GM23338 (cell line): ENCODE measurements at regions not wholly inside any gene's neighbourhood (a gene's known extent, or its start where the extent isn't known, plus 50 kb on each side); places are given as distances from the start of the nearest gene placed in this dataset.

Experiments used
- EZH2 ChIP-seq: fragments of 200-600 bp; sonication (generic); IDR thresholded peaks from one replicate; pipeline ENCODE4 v1.8.0; 2017; ENCODE audit warnings: antibody characterized with exemption, mild to moderate bottlenecking, low read depth; ENCODE audit not compliant: unreplicated experiment
- EZH2phosphoT487 ChIP-seq: fragments of 200-600 bp; sonication (generic); IDR thresholded peaks from one replicate; pipeline ENCODE4 v1.8.1; 2018; ENCODE audit warnings: antibody characterized with exemption; ENCODE audit not compliant: unreplicated experiment
- TF ChIP-seq, protein P1 (sequence below), 2 experiments: fragments of 200-600 bp in 1 of 2; sonication (generic) in 1 of 2; conservative IDR thresholded peaks; 2 replicates each; pipeline versions ENCODE4 v1.5.1 to v1.6.1; 2016 to 2017; ENCODE audit warnings: antibody characterized with exemption in 2 of 2, low read depth in 2 of 2, mild to moderate bottlenecking in 2 of 2, moderate library complexity in 1 of 2
- TF ChIP-seq, protein P2 (sequence below): IDR thresholded peaks from one replicate; pipeline ENCODE4 v1.6.1; 2018; ENCODE audit warnings: antibody characterized with exemption; ENCODE audit not compliant: unreplicated experiment

DNA sequence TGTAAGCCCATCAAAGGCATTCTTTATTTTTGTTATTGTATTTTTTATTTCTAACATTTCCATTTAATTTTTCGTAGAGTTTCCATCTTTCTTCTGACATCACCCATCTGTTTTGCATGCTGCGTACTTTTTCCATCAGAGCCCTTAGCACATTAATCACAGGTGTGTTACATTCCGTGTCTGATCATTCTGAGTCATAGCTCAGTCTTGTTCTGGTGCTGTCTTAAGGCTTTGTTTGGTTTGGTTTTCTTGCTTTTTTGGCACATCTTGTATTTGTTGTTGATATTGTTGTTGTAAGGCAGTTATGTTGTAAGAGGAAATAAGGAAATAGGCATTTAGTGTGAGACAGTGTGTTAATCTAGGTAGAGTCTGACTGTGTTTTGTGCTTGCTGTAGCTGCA, 214.6 kb upstream of the CDH4 start:
- TF ChIP-seq, protein P1, sequence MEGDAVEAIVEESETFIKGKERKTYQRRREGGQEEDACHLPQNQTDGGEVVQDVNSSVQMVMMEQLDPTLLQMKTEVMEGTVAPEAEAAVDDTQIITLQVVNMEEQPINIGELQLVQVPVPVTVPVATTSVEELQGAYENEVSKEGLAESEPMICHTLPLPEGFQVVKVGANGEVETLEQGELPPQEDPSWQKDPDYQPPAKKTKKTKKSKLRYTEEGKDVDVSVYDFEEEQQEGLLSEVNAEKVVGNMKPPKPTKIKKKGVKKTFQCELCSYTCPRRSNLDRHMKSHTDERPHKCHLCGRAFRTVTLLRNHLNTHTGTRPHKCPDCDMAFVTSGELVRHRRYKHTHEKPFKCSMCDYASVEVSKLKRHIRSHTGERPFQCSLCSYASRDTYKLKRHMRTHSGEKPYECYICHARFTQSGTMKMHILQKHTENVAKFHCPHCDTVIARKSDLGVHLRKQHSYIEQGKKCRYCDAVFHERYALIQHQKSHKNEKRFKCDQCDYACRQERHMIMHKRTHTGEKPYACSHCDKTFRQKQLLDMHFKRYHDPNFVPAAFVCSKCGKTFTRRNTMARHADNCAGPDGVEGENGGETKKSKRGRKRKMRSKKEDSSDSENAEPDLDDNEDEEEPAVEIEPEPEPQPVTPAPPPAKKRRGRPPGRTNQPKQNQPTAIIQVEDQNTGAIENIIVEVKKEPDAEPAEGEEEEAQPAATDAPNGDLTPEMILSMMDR (conservative IDR thresholded peaks at IDR 0.05; ENCODE audit: low read depth in 2 of 2), result no peak
- TF ChIP-seq, protein P2, sequence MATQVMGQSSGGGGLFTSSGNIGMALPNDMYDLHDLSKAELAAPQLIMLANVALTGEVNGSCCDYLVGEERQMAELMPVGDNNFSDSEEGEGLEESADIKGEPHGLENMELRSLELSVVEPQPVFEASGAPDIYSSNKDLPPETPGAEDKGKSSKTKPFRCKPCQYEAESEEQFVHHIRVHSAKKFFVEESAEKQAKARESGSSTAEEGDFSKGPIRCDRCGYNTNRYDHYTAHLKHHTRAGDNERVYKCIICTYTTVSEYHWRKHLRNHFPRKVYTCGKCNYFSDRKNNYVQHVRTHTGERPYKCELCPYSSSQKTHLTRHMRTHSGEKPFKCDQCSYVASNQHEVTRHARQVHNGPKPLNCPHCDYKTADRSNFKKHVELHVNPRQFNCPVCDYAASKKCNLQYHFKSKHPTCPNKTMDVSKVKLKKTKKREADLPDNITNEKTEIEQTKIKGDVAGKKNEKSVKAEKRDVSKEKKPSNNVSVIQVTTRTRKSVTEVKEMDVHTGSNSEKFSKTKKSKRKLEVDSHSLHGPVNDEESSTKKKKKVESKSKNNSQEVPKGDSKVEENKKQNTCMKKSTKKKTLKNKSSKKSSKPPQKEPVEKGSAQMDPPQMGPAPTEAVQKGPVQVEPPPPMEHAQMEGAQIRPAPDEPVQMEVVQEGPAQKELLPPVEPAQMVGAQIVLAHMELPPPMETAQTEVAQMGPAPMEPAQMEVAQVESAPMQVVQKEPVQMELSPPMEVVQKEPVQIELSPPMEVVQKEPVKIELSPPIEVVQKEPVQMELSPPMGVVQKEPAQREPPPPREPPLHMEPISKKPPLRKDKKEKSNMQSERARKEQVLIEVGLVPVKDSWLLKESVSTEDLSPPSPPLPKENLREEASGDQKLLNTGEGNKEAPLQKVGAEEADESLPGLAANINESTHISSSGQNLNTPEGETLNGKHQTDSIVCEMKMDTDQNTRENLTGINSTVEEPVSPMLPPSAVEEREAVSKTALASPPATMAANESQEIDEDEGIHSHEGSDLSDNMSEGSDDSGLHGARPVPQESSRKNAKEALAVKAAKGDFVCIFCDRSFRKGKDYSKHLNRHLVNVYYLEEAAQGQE, result no peak
- TF ChIP-seq EZH2phosphoT487 (no peak), EZH2 (no peak)
